Muscle layer of duodenum (tissue), 2 donors: ENCODE measurements at regions not wholly inside any gene's neighbourhood (a gene's known extent, or its start where the extent isn't known, plus 50 kb on each side); places are given as distances from the start of the nearest gene placed in this dataset.
"Not testable (repeated sequence)": the region's sequence is repeated elsewhere in the genome, so short reads cannot be mapped to it uniquely, and the experiment has no call there.

Experiments
- H3K27ac ChIP-seq: one replicate; pipeline ENCODE4 v1.7.0; 2013; ENCODE audit warnings: mild to moderate bottlenecking, low read length
- H3K27me3 ChIP-seq: one replicate; pipeline ENCODE4 v1.7.0; 2013; ENCODE audit warnings: low read depth, mild to moderate bottlenecking, control low read depth, low read length
- H3K36me3 ChIP-seq, 2 donors: one replicate each; pipeline ENCODE4 v1.7.0; 2013; ENCODE audit warnings: low read length in 2 of 2, control low read depth in 1 of 2, mild to moderate bottlenecking in 1 of 2; ENCODE audit not compliant: insufficient read depth in 2 of 2, control insufficient read depth in 1 of 2
- H3K4me1 ChIP-seq, 2 donors: one replicate each; pipeline ENCODE4 v1.7.0; 2013; ENCODE audit warnings: low read length in 2 of 2, mild to moderate bottlenecking in 2 of 2, control low read depth in 1 of 2, moderate library complexity in 1 of 2; ENCODE audit not compliant: insufficient read depth in 2 of 2, control insufficient read depth in 1 of 2
- H3K4me3 ChIP-seq, 2 donors: one replicate each; pipeline ENCODE4 v1.7.0; 2013; ENCODE audit warnings: low read length in 2 of 2, low read depth in 1 of 2, mild to moderate bottlenecking in 1 of 2
- H3K9me3 ChIP-seq, 2 donors: one replicate each; pipeline ENCODE4 v1.7.0; 2013; ENCODE audit warnings: low read length in 2 of 2, control low read depth in 1 of 2, mild to moderate bottlenecking in 1 of 2; ENCODE audit not compliant: control insufficient read depth in 1 of 2
- donor health status: healthy.

DNA sequence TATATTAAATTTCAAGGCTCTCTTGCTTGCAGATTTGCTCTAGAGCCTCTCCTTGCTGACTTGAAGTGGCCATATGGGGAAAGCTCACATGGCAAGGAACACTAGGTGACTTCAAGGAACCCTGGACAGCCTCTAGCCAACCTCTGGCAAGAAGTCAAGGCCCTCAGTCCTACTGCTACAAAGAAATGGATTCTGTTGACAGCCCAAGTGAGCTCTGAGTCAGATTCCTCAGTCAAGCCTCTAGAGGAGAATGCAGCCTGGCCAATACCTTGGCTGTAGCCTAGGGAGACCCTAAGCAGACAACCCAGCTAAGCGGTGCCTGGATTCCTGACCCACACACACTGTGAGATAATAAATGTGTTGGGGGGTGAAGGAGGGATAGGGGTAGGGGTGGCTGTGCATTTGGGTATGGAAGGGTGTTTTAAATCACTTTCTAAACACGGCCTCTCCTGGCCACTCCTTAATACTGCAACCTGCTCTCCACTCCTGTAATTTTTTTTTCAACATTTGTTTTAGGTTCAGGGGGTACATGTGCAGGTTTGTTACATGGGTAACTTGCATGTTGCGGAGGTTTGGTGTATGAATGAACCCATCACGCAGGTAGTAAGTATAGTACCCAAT, 125.3 kb upstream of the NBPF26 start:
- not testable (repeated sequence) for H3K9me3 ChIP-seq, H3K4me3 ChIP-seq, H3K27me3 ChIP-seq, H3K4me1 ChIP-seq, H3K27ac ChIP-seq, H3K36me3 ChIP-seq

DNA sequence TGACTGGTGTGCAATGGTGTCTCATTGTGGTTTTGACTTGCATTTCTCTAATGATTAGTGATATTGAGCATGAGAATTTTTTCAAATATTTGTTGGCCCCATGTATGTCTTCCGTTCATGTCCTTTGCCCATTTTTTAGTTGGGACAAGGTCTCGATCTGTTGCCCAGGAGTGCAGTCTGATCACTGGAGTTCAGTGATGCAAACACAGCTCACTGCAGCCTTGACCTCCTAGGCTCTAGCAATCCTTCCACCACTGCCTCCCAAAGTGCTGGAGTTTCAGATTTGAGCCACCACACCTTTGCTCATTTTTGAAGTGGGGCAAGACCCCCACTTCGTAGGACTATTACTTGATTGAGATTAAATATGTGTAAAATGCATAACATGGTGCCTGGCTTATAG, 124.2 kb upstream of the NBPF26 start:
- H3K27ac ChIP-seq, H3K9me3 ChIP-seq, H3K27me3 ChIP-seq, H3K36me3 ChIP-seq, H3K4me3 ChIP-seq, H3K4me1 ChIP-seq: not testable (repeated sequence)

- H3K36me3 ChIP-seq, H3K4me3 ChIP-seq, H3K9me3 ChIP-seq, H3K27me3 ChIP-seq, H3K4me1 ChIP-seq, H3K27ac ChIP-seq: not testable (repeated sequence)
Observed at GRCh38 chr1:120600442-120601041, 123.2 kb upstream of the NBPF26 start.

DNA sequence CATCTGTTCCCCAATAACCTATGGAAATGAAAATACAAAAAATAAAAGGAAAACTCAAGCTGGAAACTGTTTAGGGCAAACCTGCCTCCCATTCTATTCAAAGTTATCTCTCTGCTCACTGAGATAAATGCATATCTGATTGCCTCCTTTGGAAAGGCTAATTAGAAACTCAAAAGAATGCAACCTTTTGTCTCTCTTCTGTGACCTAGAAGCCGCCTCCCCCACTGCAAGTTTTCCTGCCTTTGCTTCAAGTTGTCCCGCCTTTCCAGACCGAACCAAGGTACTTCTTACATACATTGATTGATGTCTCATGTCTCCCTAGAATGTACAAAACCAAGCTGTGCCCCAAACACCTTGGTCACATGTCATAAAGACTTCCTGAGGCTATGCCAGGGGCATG, 115.9 kb upstream of the NBPF26 start:
- not testable (repeated sequence) for H3K9me3 ChIP-seq, H3K4me1 ChIP-seq, H3K4me3 ChIP-seq, H3K36me3 ChIP-seq, H3K27me3 ChIP-seq, H3K27ac ChIP-seq

GRCh38 chr1:120608314-120609014, 115.3 kb upstream of the NBPF26 start:
- not testable (repeated sequence) for H3K36me3 ChIP-seq, H3K4me3 ChIP-seq, H3K9me3 ChIP-seq, H3K4me1 ChIP-seq, H3K27me3 ChIP-seq, H3K27ac ChIP-seq

DNA sequence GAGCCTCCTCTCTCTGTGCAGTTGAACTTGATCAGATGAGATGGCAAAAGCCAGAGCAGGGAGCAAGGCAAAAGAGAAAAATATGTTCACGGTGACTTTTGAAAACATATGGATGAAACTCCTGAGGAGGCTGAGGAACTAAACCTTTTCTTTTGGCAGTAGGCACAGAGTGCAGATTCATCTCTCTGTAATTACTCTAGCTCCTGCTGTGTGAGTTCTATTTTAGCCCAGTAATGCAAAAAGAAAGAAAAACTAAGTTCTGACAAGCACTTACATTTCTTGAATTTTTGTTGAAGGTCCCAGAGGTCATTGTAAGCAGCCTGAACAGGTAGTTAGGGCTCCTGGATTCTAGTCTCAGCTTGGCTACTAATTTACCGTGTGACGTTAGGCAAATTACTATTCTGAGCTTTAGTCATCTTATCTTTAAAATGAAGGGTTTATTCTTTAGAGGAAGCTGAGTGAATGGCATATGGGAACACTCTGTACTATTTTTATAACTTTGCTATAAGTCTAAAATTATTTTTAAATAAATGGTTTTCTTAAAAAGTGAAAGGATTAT, 114.7 kb upstream of the NBPF26 start:
- H3K4me1 ChIP-seq, H3K36me3 ChIP-seq, H3K27me3 ChIP-seq, H3K9me3 ChIP-seq, H3K4me3 ChIP-seq, H3K27ac ChIP-seq: not testable (repeated sequence)

GRCh38 chr1:120609834-120610233, 113.9 kb upstream of the NBPF26 start:
- H3K4me1 ChIP-seq, H3K4me3 ChIP-seq, H3K9me3 ChIP-seq, H3K27me3 ChIP-seq, H3K27ac ChIP-seq, H3K36me3 ChIP-seq: not testable (repeated sequence)

GRCh38 chr1:120614931-120615639, 108.7 kb upstream of the NBPF26 start:
- not testable (repeated sequence) for H3K4me3 ChIP-seq, H3K4me1 ChIP-seq, H3K27me3 ChIP-seq, H3K9me3 ChIP-seq, H3K36me3 ChIP-seq, H3K27ac ChIP-seq

GRCh38 chr1:120617493-120617892, 106.3 kb upstream of the NBPF26 start:
- H3K27me3 ChIP-seq, H3K27ac ChIP-seq, H3K36me3 ChIP-seq, H3K9me3 ChIP-seq, H3K4me3 ChIP-seq, H3K4me1 ChIP-seq: not testable (repeated sequence)

DNA sequence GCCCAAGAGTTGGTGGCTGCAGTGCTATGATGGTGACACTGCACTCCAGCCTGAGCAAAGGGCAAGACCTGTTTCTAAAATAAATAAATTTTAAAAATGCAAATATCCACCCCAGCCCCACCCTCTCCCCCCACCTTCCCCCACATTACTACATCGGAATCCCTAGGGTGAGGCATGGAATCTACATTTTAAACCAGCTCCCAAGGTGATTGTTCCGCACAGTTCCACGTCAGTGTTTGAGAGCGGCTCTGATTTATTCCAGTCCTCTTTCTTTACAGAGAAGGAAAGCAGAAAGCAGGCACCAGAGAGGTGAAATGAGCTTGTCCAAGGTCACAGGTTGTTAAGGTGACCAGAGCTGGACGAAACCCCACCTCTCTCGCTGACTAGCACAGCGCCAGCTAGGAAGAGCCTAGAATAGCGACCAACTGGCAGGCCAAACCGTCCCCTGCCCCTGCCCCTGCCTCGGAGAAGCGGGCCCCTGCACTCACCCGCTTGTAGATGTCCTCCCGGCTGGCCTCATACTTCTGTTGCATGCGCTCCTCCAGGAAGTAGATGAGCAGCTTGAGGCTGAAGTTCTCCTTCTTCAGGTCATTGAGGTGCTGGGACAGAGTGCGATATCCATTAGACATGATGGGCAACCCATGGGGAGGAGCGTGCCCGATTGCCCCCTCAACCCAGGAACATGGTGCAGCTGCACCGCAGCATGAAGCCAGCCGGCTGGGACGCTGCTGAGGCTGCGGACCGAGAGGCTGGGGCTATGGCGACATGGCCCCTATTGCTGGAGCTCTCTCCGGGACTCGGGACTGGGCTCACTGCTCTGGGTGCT, 103.7 kb upstream of the NBPF26 start:
- not testable (repeated sequence) for H3K27me3 ChIP-seq, H3K4me3 ChIP-seq, H3K9me3 ChIP-seq, H3K4me1 ChIP-seq, H3K36me3 ChIP-seq, H3K27ac ChIP-seq

- H3K4me1 ChIP-seq, H3K4me3 ChIP-seq, H3K27ac ChIP-seq, H3K36me3 ChIP-seq, H3K27me3 ChIP-seq, H3K9me3 ChIP-seq: not testable (repeated sequence)
Observed at GRCh38 chr1:120620693-120620969, 103.1 kb upstream of the NBPF26 start.
